GM12865 (cell line): ENCODE measurements at regions not wholly inside any gene's neighbourhood (a gene's known extent, or its start where the extent isn't known, plus 50 kb on each side); places are given as distances from the start of the nearest gene placed in this dataset.

Experiments used
- DNase-seq: peaks from one replicate; pipeline ENCODE4 v3.0.0; 2010; ENCODE audit warnings: low read depth
- H3K4me3 ChIP-seq: 2 replicates; pipeline ENCODE4 v1.5.1; 2011; ENCODE audit warnings: mild to moderate bottlenecking, low read depth, low read length, control low read depth
- TF ChIP-seq, protein P1 (sequence below): IDR thresholded peaks from 2 replicates; pipeline ENCODE4 v1.5.1; 2011; ENCODE audit warnings: low read length, control low read depth, low read depth, inconsistent platforms; ENCODE audit not compliant: insufficient read depth; ENCODE audit errors: missing control alignments

DNA sequence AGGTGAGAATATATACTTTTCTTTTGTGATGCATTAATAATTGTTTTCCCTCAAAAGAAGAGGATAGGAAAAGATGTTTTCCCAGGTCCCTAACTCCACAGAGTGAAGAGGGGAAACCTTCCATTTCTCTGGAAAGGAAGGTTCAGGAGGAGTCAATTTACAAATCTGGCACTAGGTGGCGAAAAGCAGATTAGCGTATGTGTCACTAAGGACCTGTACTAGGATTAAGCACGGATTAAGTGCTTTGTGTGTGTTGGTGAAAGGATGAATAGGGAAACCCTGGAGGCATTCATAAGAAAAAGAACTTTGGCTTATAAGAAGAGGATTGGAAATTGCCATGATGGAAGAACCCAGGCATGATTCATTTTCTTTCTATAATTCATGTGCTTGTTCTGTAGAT lies 410.1 kb upstream of the PLXNA2 start:
- TF ChIP-seq, protein P1, sequence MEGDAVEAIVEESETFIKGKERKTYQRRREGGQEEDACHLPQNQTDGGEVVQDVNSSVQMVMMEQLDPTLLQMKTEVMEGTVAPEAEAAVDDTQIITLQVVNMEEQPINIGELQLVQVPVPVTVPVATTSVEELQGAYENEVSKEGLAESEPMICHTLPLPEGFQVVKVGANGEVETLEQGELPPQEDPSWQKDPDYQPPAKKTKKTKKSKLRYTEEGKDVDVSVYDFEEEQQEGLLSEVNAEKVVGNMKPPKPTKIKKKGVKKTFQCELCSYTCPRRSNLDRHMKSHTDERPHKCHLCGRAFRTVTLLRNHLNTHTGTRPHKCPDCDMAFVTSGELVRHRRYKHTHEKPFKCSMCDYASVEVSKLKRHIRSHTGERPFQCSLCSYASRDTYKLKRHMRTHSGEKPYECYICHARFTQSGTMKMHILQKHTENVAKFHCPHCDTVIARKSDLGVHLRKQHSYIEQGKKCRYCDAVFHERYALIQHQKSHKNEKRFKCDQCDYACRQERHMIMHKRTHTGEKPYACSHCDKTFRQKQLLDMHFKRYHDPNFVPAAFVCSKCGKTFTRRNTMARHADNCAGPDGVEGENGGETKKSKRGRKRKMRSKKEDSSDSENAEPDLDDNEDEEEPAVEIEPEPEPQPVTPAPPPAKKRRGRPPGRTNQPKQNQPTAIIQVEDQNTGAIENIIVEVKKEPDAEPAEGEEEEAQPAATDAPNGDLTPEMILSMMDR = peak; percentile 54
- DNase-seq = peak; percentile 51
- no peak overlapping the region for H3K4me3 ChIP-seq

DNA sequence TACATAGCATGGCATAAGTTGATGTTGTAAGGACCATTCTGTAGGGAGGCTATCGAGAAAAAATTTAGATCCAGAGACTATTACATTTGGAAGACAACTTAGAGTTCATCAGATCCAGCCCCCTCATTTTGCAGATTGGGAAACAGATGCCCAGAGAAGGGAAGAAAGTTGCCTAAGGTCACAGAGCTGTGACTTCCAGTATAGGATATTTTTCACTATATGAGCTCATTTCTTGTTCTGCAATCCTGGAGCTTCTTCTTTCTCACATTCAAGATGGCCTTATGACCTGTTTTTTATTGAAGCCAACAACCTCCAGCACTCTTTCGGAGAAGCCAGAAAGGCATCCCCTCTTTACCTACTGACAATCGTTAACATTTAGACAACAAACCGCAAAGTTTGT lies 421.8 kb upstream of the PLXNA2 start:
- H3K4me3 ChIP-seq = no peak overlapping the region
- DNase-seq = no peak
- TF ChIP-seq, protein P1 = no peak

DNA sequence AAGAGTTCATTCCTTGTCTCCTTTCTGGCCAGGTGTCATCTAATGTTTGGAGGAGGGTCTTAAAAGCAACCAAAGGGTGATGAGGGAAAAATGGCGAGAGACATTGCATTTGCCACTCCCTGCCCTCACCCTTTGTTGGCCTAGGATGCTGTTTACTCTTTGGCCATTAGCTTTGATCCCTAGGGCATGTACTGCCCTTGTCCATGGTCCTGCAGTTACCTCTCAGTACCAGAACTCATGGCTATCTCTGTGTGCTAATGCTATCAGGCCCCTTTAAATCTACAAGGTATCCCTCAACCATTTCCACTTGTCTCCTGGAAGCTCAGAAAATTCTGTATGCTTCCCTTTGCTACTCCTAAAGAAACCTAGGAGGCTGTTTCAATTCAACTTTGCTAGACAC lies 424.8 kb upstream of the PLXNA2 start:
- no peak overlapping the region for H3K4me3 ChIP-seq
- no peak for DNase-seq
- TF ChIP-seq, protein P1 = no peak

DNA sequence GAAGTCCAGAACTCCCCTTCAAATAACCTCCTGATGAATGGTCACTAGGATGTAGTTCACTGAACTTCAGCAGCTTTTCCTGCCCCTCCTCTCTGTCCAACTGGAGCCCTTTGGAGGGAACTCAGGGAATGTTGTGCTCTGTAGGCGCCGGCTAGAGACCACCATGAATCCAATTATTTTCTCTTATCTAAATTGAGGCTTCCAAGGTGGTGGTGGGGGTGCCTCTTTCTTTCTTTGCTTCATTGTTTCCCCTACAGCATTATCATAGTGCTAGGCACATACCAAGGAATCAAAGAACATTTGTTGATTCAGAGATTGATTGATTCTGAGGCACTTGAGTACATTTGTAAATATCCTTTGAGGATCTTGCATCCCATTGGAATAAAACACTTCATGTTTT lies 426.6 kb upstream of the PLXNA2 start:
- DNase-seq = no peak
- H3K4me3 ChIP-seq = no peak overlapping the region
- TF ChIP-seq, protein P1 = no peak

DNA sequence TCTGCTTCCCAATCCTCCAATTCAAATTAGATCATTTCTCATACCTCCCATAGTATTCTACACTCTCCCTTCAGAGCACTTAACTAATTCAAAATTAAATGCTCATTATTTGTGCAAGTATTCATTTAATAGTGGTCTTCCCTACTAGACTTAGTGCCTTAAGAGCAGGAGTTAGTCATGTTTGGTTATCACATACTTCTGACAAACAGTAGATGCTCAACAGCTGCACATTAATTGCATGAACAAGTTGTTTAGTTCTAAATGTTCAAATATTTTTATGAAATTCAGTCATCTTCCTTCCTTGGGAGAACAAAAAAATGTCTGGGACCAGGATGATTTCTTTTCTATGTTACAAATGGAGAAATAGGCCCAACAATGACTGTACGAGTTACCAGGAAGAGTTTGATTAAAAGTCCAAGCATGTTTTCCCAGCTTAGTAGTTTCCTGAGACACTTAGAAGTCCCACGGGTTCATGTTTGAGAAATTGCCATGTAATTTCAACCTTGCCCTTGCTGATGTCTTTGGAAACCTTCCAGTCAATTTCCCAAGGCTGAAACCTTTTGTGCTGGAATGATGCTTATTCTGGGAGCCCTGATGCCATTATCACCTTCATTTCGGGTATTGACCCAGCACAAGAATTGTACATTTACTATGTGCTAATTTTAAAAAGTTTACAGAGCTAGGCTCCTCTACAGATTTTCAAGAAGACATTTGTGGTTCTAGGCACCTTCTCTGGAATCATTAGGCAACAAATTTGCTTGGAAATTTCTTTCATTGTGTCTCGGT lies 437.9 kb upstream of the PLXNA2 start:
- TF ChIP-seq, protein P1 = no peak
- H3K4me3 ChIP-seq = no peak overlapping the region
- DNase-seq = no peak

DNA sequence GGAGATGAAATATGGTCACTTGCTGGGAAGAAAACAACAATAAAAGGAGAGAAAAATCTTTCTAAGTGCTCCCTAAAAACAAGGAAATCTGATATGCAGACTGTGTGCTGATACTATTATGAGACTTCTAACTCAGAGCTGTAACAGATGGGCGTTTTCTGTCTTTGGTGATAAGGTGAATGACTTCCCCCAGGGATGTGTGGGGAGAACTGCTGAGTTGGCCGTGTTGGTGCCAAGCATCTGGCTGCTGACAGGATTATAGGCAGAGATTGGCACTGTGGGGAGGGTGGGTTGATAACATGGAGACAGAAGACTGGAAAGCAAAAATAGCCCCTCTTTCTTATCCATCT lies 438.5 kb upstream of the PLXNA2 start:
- no peak overlapping the region for H3K4me3 ChIP-seq
- no peak for DNase-seq
- TF ChIP-seq, protein P1 = no peak

DNA sequence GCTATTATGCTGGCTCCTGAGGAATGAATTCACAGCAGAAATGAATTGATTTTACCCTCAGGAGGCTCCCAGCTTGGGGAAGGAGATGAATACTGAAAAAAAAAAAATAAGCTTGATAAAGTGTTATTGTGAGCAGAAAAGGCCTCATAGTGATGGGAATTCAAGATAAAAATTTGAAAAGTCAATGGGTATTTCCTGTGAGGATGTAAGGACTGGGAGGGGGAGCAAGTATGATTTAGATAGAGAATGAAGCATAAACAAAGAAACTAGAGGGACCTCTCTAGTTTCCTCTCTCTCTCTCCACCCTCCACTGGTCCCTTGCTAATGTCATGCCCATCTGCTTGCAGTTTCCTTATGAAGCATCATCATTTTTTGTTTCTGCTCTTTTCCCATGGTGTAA lies 439.0 kb upstream of the PLXNA2 start:
- TF ChIP-seq, protein P1 = no peak
- DNase-seq = peak; percentile 54

More for the DNA sequence above, 439.0 kb upstream of the PLXNA2 start:
- H3K4me3 ChIP-seq = no peak overlapping the region
